ENCODE measurements at regions not wholly inside any gene's neighbourhood (a gene's known extent, or its start where the extent isn't known, plus 50 kb on each side); places are given as distances from the start of the nearest gene placed in this dataset.

- TF ChIP-seq CTCF (conservative IDR thresholded peaks at IDR 0.05 in 1 of 2, IDR thresholded peaks at IDR 0.05 in 1 of 2; ENCODE audit: low read depth in 1 of 2, low read length in 2 of 2), result no peak
- TF ChIP-seq EZH2 (IDR thresholded peaks at IDR 0.05; ENCODE audit: low read length, missing control alignments), result no peak
Measured at GRCh38 chrX:106457802-106458201, 154.0 kb upstream of the RADX start.

All from fibroblast of lung (primary cell).